ENCODE measurements at regions not wholly inside any gene's neighbourhood (a gene's known extent, or its start where the extent isn't known, plus 50 kb on each side); places are given as distances from the start of the nearest gene placed in this dataset.

DNA sequence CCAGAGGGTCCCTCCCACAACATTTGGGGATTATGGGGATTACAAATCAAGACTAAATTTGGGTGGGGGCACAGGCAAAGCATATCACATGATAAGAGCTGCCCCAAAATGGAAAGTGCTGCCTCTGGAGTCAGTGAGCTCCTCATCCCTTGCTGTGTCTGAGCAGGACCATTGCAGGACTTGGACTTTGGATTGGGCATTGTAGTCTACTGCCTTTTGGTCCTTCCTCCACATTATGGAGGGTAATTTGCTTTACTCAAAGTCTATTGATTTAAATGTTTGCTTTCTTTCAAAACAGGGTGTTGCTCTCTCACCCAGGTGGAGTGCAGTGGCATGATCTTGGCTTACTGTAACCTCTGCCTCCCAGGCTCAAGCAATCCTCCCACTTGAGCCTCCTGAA, 106.8 kb upstream of the LDAH start:
- intact Hi-C loops (cut with micrococcal nuclease) = no loop called here
- POLR2A ChIA-PET = no interaction called here
- H3K9me3 Mint-ChIP-seq = peaks cover 19% of the 10 kb centered on the region
- no peak overlapping the region for H3K27ac Mint-ChIP-seq
- no peak overlapping the region for H3K4me3 Mint-ChIP-seq
- no peaks in the 10 kb centered on the region for H3K36me3 Mint-ChIP-seq
- DNase-seq = no peak
- H3K27me3 Mint-ChIP-seq = peaks cover 12% of the 10 kb centered on the region
- CTCF ChIA-PET = no interaction called here
- no peaks in the 10 kb centered on the region for H3K4me1 Mint-ChIP-seq (ENCODE audit: low read depth)

DNA sequence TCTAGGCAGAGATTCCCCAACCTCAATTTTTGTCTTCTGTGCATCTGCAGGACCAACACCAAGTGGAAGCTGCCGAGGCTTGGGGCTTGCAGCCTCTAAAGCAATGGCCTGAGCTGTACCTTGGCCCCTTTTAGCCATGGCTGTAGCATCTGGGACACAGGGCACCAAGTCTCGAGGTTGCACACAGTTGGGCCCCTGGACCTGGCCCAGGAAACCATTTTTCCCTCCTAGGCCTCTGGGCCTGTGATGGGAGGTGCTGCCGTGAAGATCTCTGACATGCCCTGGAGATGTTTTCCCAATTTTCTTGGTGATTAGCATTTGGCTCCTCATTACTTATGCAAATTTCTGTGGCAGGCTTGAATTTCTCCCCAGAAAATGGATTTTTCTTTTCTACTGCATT, 105.7 kb upstream of the LDAH start:
- Mint-ChIP-seq H3K27ac (no peak overlapping the region), H3K36me3 (no peaks in the 10 kb centered on the region), H3K4me3 (no peak overlapping the region), H3K9me3 (peaks cover 19% of the 10 kb centered on the region), H3K4me1 (ENCODE audit: low read depth) (no peaks in the 10 kb centered on the region), H3K27me3 (peaks cover 19% of the 10 kb centered on the region)
- ChIA-PET CTCF (no interaction called here), POLR2A (no interaction called here)
- intact Hi-C loops (cut with micrococcal nuclease) = no loop called here
- DNase-seq = no peak

- ChIA-PET CTCF (no interaction called here), POLR2A (no interaction called here)
- Mint-ChIP-seq H3K36me3 (no peaks in the 10 kb centered on the region), H3K27me3 (peaks cover 16% of the 10 kb centered on the region), H3K4me1 (ENCODE audit: low read depth) (no peaks in the 10 kb centered on the region), H3K27ac (no peak overlapping the region), H3K4me3 (no peak overlapping the region), H3K9me3 (peaks cover 19% of the 10 kb centered on the region)
- intact Hi-C loops (cut with micrococcal nuclease) = no loop called here
- no peak for DNase-seq
Observed at GRCh38 chr2:20925265-20925889, 102.5 kb upstream of the LDAH start.

DNA sequence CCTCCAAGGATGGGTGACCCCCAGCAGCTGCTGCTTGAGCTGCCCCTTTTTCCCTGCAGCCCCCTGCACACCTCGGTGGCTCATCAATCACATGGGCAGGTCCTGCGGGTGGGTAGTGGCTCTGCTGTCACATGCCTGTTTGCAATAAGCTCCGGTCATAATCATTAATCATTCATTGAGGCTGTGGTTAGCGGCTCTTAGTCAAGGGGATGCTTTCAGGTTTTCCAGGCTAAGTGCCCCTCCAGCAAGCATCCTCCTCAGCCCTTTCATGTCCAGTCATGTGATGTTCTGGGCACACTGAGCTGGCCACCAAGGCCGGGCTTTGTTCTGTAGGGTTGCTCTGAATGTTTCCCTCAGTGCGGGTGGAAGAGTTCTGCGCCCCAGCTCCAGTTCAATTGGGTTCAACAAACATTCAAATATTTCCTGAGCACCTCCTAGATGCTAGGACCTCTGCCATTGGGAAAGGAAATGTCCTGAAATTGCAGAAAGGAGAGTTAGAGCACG, 96.4 kb upstream of the LDAH start:
- ChIA-PET CTCF (interaction anchor here (1.1 kb wide), 1 partner anchor 258 kb away, joined by 3 read pairs; no protein-coding TSS in a partner anchor), POLR2A (no interaction called here)
- Mint-ChIP-seq H3K27me3 (peaks cover 20% of the 10 kb centered on the region), H3K9me3 (no peaks in the 10 kb centered on the region), H3K27ac (no peak overlapping the region), H3K4me1 (ENCODE audit: low read depth) (no peaks in the 10 kb centered on the region), H3K4me3 (no peak overlapping the region), H3K36me3 (no peaks in the 10 kb centered on the region)
- DNase-seq = no peak
- intact Hi-C loops (cut with micrococcal nuclease) = loop anchor here (5.0 kb wide), 1 partner anchor 257 kb away; no protein-coding TSS in a partner anchor

- CTCF ChIA-PET = interaction anchor here (1.6 kb wide), 1 partner anchor 257 kb away, joined by 7 read pairs; no protein-coding TSS in a partner anchor
- intact Hi-C loops (cut with micrococcal nuclease) = loop anchor here (5.0 kb wide), 1 partner anchor 256 kb away; no protein-coding TSS in a partner anchor
- H3K27ac Mint-ChIP-seq = no peak overlapping the region
- H3K4me3 Mint-ChIP-seq = no peak overlapping the region
- POLR2A ChIA-PET = no interaction called here
- peaks cover 23% of the 10 kb centered on the region for H3K27me3 Mint-ChIP-seq
- no peaks in the 10 kb centered on the region for H3K9me3 Mint-ChIP-seq
- H3K4me1 Mint-ChIP-seq (ENCODE audit: low read depth) = no peaks in the 10 kb centered on the region
- DNase-seq = no peak
- no peaks in the 10 kb centered on the region for H3K36me3 Mint-ChIP-seq
Observed at GRCh38 chr2:20917719-20918572, 95.0 kb upstream of the LDAH start.

DNA sequence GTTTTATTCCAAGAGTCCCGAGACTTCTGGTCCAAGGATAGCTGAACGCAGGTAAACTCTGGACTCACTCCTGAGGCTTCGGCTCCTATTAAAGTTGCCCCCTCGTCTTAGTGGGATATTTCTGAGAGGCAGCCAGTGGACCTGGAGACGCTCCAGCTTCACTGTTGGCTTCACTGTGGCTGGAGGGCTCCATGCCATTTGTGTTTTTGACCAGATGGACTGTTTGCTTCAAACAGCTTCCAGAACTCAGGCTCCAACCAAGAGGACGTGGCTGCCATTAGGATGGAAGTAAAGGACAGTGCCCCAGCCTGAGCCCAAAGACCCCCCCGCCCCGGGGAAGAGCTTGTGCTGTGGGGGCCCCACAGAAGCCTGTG, 94.4 kb upstream of the LDAH start:
- Mint-ChIP-seq H3K27me3 (peaks cover 28% of the 10 kb centered on the region), H3K9me3 (no peaks in the 10 kb centered on the region), H3K27ac (no peak overlapping the region), H3K36me3 (no peaks in the 10 kb centered on the region), H3K4me3 (no peak overlapping the region), H3K4me1 (ENCODE audit: low read depth) (no peaks in the 10 kb centered on the region)
- CTCF ChIA-PET = interaction anchor here (1.4 to 3.4 kb wide), 3 partner anchors 46 to 256 kb away, joined by 3 to 13 read pairs (median 7); no protein-coding TSS in a partner anchor
- POLR2A ChIA-PET = no interaction called here
- intact Hi-C loops (cut with micrococcal nuclease) = loop anchor here (5.0 kb wide), 1 partner anchor 255 kb away; no protein-coding TSS in a partner anchor
- no peak for DNase-seq

GRCh38 chr2:20916604-20917286, 93.8 kb upstream of the LDAH start:
- H3K27ac Mint-ChIP-seq = no peak overlapping the region
- CTCF ChIA-PET = interaction anchor here (1.4 to 3.4 kb wide), 3 partner anchors 47 to 256 kb away, joined by 3 to 13 read pairs (median 7); no protein-coding TSS in a partner anchor
- no peak for DNase-seq
- peaks cover 28% of the 10 kb centered on the region for H3K27me3 Mint-ChIP-seq
- H3K4me1 Mint-ChIP-seq (ENCODE audit: low read depth) = no peaks in the 10 kb centered on the region
- H3K36me3 Mint-ChIP-seq = no peaks in the 10 kb centered on the region
- no peak overlapping the region for H3K4me3 Mint-ChIP-seq
- intact Hi-C loops (cut with micrococcal nuclease) = loop anchor here (5.0 kb wide), 1 partner anchor 254 kb away; no protein-coding TSS in a partner anchor
- POLR2A ChIA-PET = no interaction called here
- H3K9me3 Mint-ChIP-seq = no peaks in the 10 kb centered on the region

GRCh38 chr2:20915271-20915670, 92.4 kb upstream of the LDAH start:
- no peaks in the 10 kb centered on the region for H3K4me1 Mint-ChIP-seq (ENCODE audit: low read depth)
- intact Hi-C loops (cut with micrococcal nuclease) = loop anchor here (5.0 kb wide), 1 partner anchor 253 kb away; no protein-coding TSS in a partner anchor
- no peak overlapping the region for H3K27ac Mint-ChIP-seq
- no peaks in the 10 kb centered on the region for H3K9me3 Mint-ChIP-seq
- H3K4me3 Mint-ChIP-seq = no peak overlapping the region
- ChIA-PET POLR2A (no interaction called here), CTCF (interaction anchor here (3.4 kb wide), 1 partner anchor 134 kb away, joined by 13 read pairs; no protein-coding TSS in a partner anchor)
- DNase-seq = no peak
- peaks cover 32% of the 10 kb centered on the region for H3K27me3 Mint-ChIP-seq
- no peaks in the 10 kb centered on the region for H3K36me3 Mint-ChIP-seq

GRCh38 chr2:20914771-20915170, 91.9 kb upstream of the LDAH start:
- Mint-ChIP-seq H3K27ac (no peak overlapping the region), H3K36me3 (no peaks in the 10 kb centered on the region), H3K9me3 (no peaks in the 10 kb centered on the region), H3K27me3 (peaks cover 29% of the 10 kb centered on the region), H3K4me3 (no peak overlapping the region), H3K4me1 (ENCODE audit: low read depth) (no peaks in the 10 kb centered on the region)
- ChIA-PET CTCF (interaction anchor here (3.4 kb wide), 1 partner anchor 133 kb away, joined by 13 read pairs; no protein-coding TSS in a partner anchor), POLR2A (no interaction called here)
- intact Hi-C loops (cut with micrococcal nuclease) = loop anchor here (5.0 kb wide), 1 partner anchor 252 kb away; no protein-coding TSS in a partner anchor
- DNase-seq = no peak

DNA sequence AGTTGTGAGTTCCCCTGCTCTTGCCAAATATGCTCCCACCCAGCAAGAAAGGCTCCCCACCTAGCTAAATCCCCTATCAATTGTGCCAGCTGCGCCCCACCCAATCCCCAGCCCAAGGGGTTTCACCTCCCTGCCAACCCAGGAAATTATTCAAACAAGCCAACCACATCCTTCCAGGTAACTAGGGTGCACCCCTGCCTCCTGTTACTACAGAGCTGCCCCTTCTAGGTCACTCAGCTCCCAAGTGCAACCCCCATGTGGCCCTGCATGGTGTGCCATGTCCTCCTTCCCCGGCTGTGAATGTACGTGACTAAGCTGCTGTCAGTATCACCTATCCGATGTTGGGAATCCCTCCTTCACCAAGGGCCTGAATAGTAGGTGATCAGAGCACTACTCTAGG, 91.2 kb upstream of the LDAH start:
- no peaks in the 10 kb centered on the region for H3K9me3 Mint-ChIP-seq
- H3K27ac Mint-ChIP-seq = no peak overlapping the region
- H3K36me3 Mint-ChIP-seq = no peaks in the 10 kb centered on the region
- ChIA-PET CTCF (interaction anchor here (3.4 kb wide), 1 partner anchor 132 kb away, joined by 13 read pairs; no protein-coding TSS in a partner anchor), POLR2A (no interaction called here)
- intact Hi-C loops (cut with micrococcal nuclease) = no loop called here
- DNase-seq = no peak
- H3K4me1 Mint-ChIP-seq (ENCODE audit: low read depth) = no peaks in the 10 kb centered on the region
- peaks cover 26% of the 10 kb centered on the region for H3K27me3 Mint-ChIP-seq
- no peak overlapping the region for H3K4me3 Mint-ChIP-seq

DNA sequence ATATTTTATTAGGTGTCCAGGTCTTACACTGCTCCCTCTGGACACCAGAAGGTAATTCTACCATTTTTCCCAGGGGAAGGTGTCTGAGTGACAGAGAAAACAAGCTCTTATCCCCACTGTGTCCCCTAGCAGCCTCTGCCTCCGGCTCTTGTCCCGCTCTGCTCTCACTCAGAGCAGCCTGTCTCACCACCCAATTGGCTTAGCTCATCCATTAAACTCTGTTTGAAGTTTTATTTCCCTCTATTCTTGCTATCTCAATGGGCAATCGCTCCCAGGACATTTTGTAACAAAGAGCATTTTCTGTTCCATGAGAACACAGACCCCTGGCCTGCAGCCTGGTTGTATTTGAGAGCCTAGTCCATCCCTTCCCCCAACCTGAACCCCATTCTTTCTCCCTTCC, 90.6 kb upstream of the LDAH start:
- intact Hi-C loops (cut with micrococcal nuclease) = no loop called here
- no peaks in the 10 kb centered on the region for H3K36me3 Mint-ChIP-seq
- POLR2A ChIA-PET = no interaction called here
- CTCF ChIA-PET = interaction anchor here (1.0 kb wide), 1 partner anchor 128 kb away, joined by 3 read pairs; no protein-coding TSS in a partner anchor
- H3K27me3 Mint-ChIP-seq = peaks cover 30% of the 10 kb centered on the region
- no peak overlapping the region for H3K27ac Mint-ChIP-seq
- H3K4me3 Mint-ChIP-seq = no peak overlapping the region
- no peak for DNase-seq
- H3K9me3 Mint-ChIP-seq = no peaks in the 10 kb centered on the region
- no peaks in the 10 kb centered on the region for H3K4me1 Mint-ChIP-seq (ENCODE audit: low read depth)
